Stimulated activated effector memory CD8-positive, alpha-beta T cell treated with anti-CD3 and anti-CD28 coated beads, Interleukin-12 subunit alpha, Interleukin-12 subunit beta, amount 100 ng/mL, for 72 hours (primary cell): ENCODE measurements at regions not wholly inside any gene's neighbourhood (a gene's known extent, or its start where the extent isn't known, plus 50 kb on each side); places are given as distances from the start of the nearest gene placed in this dataset.
A peak's percentile ranks its signal among the peaks of the same experiment; 100 is the strongest.
"Not testable (repeated sequence)": the region's sequence is repeated elsewhere in the genome, so short reads cannot be mapped to it uniquely, and the experiment has no call there.

Experiments
- ATAC-seq: fragments of 150-1000 bp; cut with Tn5 transposase; 2 replicates; pipeline ENCODE4 v1.10.0; 2021
- DNase-seq, 2 donors: peaks; one replicate each; pipeline ENCODE4 v3.0.0; 2021 to 2022; ENCODE audit warnings: low spot score in 2 of 2
- H3K27ac Mint-ChIP-seq: one replicate; pipeline ENCODE4 v1.8.0; 2022; ENCODE audit warnings: mild to moderate bottlenecking, mixed read lengths
- H3K36me3 Mint-ChIP-seq: one replicate; pipeline ENCODE4 v1.8.0; 2022; ENCODE audit warnings: mild to moderate bottlenecking, mixed read lengths
- H3K4me1 Mint-ChIP-seq: one replicate; pipeline ENCODE4 v1.8.0; 2022; ENCODE audit warnings: mixed read lengths
- H3K4me3 Mint-ChIP-seq: one replicate; pipeline ENCODE4 v1.8.0; 2022; ENCODE audit warnings: mild to moderate bottlenecking, mixed read lengths
- H3K9me3 Mint-ChIP-seq: one replicate; pipeline ENCODE4 v1.8.0; 2022; ENCODE audit warnings: mixed read lengths

- Mint-ChIP-seq H3K27ac (no peak overlapping the region), H3K4me1 (peaks cover 5% of the 10 kb centered on the region), H3K9me3 (no peaks in the 10 kb centered on the region), H3K36me3 (no peaks in the 10 kb centered on the region), H3K4me3 (no peak overlapping the region)
- no peak for DNase-seq
- ATAC-seq = peak; percentile 49
These were observed 89.2 kb upstream of the PELI1 start for GRCh38 chr2:64233376-64233922.

GRCh38 chr2:64234150-64234549 is 89.9 kb upstream of the PELI1 start:
- no peak overlapping the region for H3K4me3 Mint-ChIP-seq
- ATAC-seq = no peak
- H3K4me1 Mint-ChIP-seq = no peaks in the 10 kb centered on the region
- no peak overlapping the region for H3K27ac Mint-ChIP-seq
- no peak for DNase-seq
- H3K9me3 Mint-ChIP-seq = no peaks in the 10 kb centered on the region
- no peaks in the 10 kb centered on the region for H3K36me3 Mint-ChIP-seq

- H3K9me3 Mint-ChIP-seq = no peaks in the 10 kb centered on the region
- no peaks in the 10 kb centered on the region for H3K36me3 Mint-ChIP-seq
- DNase-seq (no peak), ATAC-seq (no peak)
- H3K4me3 Mint-ChIP-seq = no peak overlapping the region
- H3K27ac Mint-ChIP-seq = no peak overlapping the region
- no peaks in the 10 kb centered on the region for H3K4me1 Mint-ChIP-seq
These were observed 90.6 kb upstream of the PELI1 start for GRCh38 chr2:64234785-64235184.

GRCh38 chr2:64237266-64237665 is 93.0 kb upstream of the PELI1 start:
- Mint-ChIP-seq H3K4me1 (no peaks in the 10 kb centered on the region), H3K36me3 (no peaks in the 10 kb centered on the region), H3K27ac (no peak overlapping the region), H3K9me3 (no peaks in the 10 kb centered on the region), H3K4me3 (no peak overlapping the region)
- DNase-seq = no peak
- no peak for ATAC-seq

GRCh38 chr2:64238799-64239198 is 94.6 kb upstream of the PELI1 start:
- Mint-ChIP-seq H3K36me3 (no peaks in the 10 kb centered on the region), H3K4me1 (no peaks in the 10 kb centered on the region), H3K4me3 (no peak overlapping the region), H3K27ac (no peak overlapping the region), H3K9me3 (no peaks in the 10 kb centered on the region)
- ATAC-seq (no peak), DNase-seq (no peak)

- H3K27ac Mint-ChIP-seq = no peak overlapping the region
- H3K36me3 Mint-ChIP-seq = no peaks in the 10 kb centered on the region
- H3K4me3 Mint-ChIP-seq = no peak overlapping the region
- no peaks in the 10 kb centered on the region for H3K9me3 Mint-ChIP-seq
- no peaks in the 10 kb centered on the region for H3K4me1 Mint-ChIP-seq
- ATAC-seq (no peak), DNase-seq (no peak)
These were observed 99.1 kb upstream of the PELI1 start for GRCh38 chr2:64243081-64244036.

- DNase-seq (no peak), ATAC-seq (no peak)
- no peaks in the 10 kb centered on the region for H3K36me3 Mint-ChIP-seq
- H3K9me3 Mint-ChIP-seq = no peaks in the 10 kb centered on the region
- H3K27ac Mint-ChIP-seq = no peak overlapping the region
- no peak overlapping the region for H3K4me3 Mint-ChIP-seq
- no peaks in the 10 kb centered on the region for H3K4me1 Mint-ChIP-seq
These were observed 99.8 kb upstream of the PELI1 start for GRCh38 chr2:64244037-64244416.

GRCh38 chr2:64245631-64246030 is 101.4 kb upstream of the PELI1 start:
- DNase-seq (no peak), ATAC-seq (no peak)
- no peaks in the 10 kb centered on the region for H3K4me1 Mint-ChIP-seq
- H3K9me3 Mint-ChIP-seq = no peaks in the 10 kb centered on the region
- H3K27ac Mint-ChIP-seq = no peak overlapping the region
- no peak overlapping the region for H3K4me3 Mint-ChIP-seq
- no peaks in the 10 kb centered on the region for H3K36me3 Mint-ChIP-seq

- H3K9me3 Mint-ChIP-seq = no peaks in the 10 kb centered on the region
These were observed 102.7 kb upstream of the PELI1 start for GRCh38 chr2:64246962-64247361.

GRCh38 chr2:64249426-64249825 is 105.2 kb upstream of the PELI1 start:
- Mint-ChIP-seq H3K4me1 (no peaks in the 10 kb centered on the region), H3K9me3 (no peaks in the 10 kb centered on the region), H3K36me3 (no peaks in the 10 kb centered on the region), H3K27ac (no peak overlapping the region), H3K4me3 (no peak overlapping the region)
- DNase-seq (no peak), ATAC-seq (no peak)

More at GRCh38 chr2:64246962-64247361, 102.7 kb upstream of the PELI1 start:
- H3K36me3 Mint-ChIP-seq = no peaks in the 10 kb centered on the region
- H3K4me3 Mint-ChIP-seq = no peak overlapping the region
- no peaks in the 10 kb centered on the region for H3K4me1 Mint-ChIP-seq
- no peak overlapping the region for H3K27ac Mint-ChIP-seq
- DNase-seq (no peak), ATAC-seq (no peak)

GRCh38 chr2:64250063-64250462 is 105.8 kb upstream of the PELI1 start:
- Mint-ChIP-seq H3K4me3 (no peak overlapping the region), H3K27ac (no peak overlapping the region), H3K4me1 (no peaks in the 10 kb centered on the region), H3K36me3 (no peaks in the 10 kb centered on the region), H3K9me3 (no peaks in the 10 kb centered on the region)
- no peak for ATAC-seq
- DNase-seq = no peak

- Mint-ChIP-seq H3K9me3 (no peaks in the 10 kb centered on the region), H3K36me3 (no peaks in the 10 kb centered on the region), H3K4me1 (no peaks in the 10 kb centered on the region), H3K4me3 (no peak overlapping the region), H3K27ac (no peak overlapping the region)
- DNase-seq (no peak), ATAC-seq (no peak)
These were observed 106.7 kb upstream of the PELI1 start for GRCh38 chr2:64250751-64251423.

GRCh38 chr2:64251497-64252250 is 107.5 kb upstream of the PELI1 start:
- no peaks in the 10 kb centered on the region for H3K4me1 Mint-ChIP-seq
- DNase-seq (no peak), ATAC-seq (no peak)
- no peaks in the 10 kb centered on the region for H3K9me3 Mint-ChIP-seq
- no peak overlapping the region for H3K4me3 Mint-ChIP-seq
- no peak overlapping the region for H3K27ac Mint-ChIP-seq
- H3K36me3 Mint-ChIP-seq = no peaks in the 10 kb centered on the region

GRCh38 chr2:64252251-64252978 is 108.2 kb upstream of the PELI1 start:
- H3K9me3 Mint-ChIP-seq, H3K36me3 Mint-ChIP-seq, H3K27ac Mint-ChIP-seq: not testable (repeated sequence)

GRCh38 chr2:64253421-64253820 is 109.2 kb upstream of the PELI1 start:
- not testable (repeated sequence) for H3K36me3 Mint-ChIP-seq, H3K4me3 Mint-ChIP-seq, DNase-seq, H3K4me1 Mint-ChIP-seq, ATAC-seq, H3K9me3 Mint-ChIP-seq
- peak overlapping the region; percentile 20 for H3K27ac Mint-ChIP-seq

More at GRCh38 chr2:64252251-64252978, 108.2 kb upstream of the PELI1 start:
- H3K4me1 Mint-ChIP-seq, ATAC-seq, DNase-seq, H3K4me3 Mint-ChIP-seq: not testable (repeated sequence)
